Esophagus squamous epithelium (tissue), 5 donors: ENCODE measurements at regions not wholly inside any gene's neighbourhood (a gene's known extent, or its start where the extent isn't known, plus 50 kb on each side); places are given as distances from the start of the nearest gene placed in this dataset.

Source experiments
- DNase-seq: peaks from one replicate; lab custom pipeline; 2025; lab: John Stamatoyannopoulos, UW
- H3K27ac ChIP-seq, 4 donors: fragments of 200-600 bp; sonication (generic); one replicate each; pipeline ENCODE4 v1.5.1; 2016 to 2019; ENCODE audit warnings: mild to moderate bottlenecking in 1 of 4
- H3K27me3 ChIP-seq, 4 donors: fragments of 200-600 bp; sonication (generic); 1 replicate in 3 of 4; 2 replicates in 1 of 4; pipeline versions ENCODE4 v1.5.1 to v1.6.0; 2017 to 2021; ENCODE audit warnings: antibody characterized with exemption in 1 of 4
- H3K36me3 ChIP-seq, 3 donors: fragments of 200-600 bp; sonication (generic); one replicate each; pipeline ENCODE4 v1.5.1; 2016 to 2019
- H3K4me1 ChIP-seq, 3 donors: fragments of 200-600 bp; sonication (generic); one replicate each; pipeline ENCODE4 v1.5.1; 2017 to 2019
- H3K4me3 ChIP-seq, 4 donors: fragments of 200-600 bp; sonication (generic); 1 replicate in 3 of 4; 2 replicates in 1 of 4; pipeline ENCODE4 v1.5.1; 2016 to 2019; ENCODE audit warnings: mild to moderate bottlenecking in 2 of 4, moderate library complexity in 1 of 4
- H3K9me3 ChIP-seq, 3 donors: fragments of 200-600 bp; sonication (generic); one replicate each; pipeline ENCODE4 v1.5.1; 2016 to 2019
- POLR2A ChIP-seq, 4 donors: fragments of 450-650 bp; IDR thresholded peaks; one replicate each; pipeline ENCODE4 v1.6.1; 2017; ENCODE audit warnings: antibody characterized with exemption in 4 of 4, mild to moderate bottlenecking in 4 of 4, moderate library complexity in 3 of 4
- WGBS, 2 donors: methylation state at CpG; one replicate each; pipeline ENCODE4 v1.1.5; 2018; 5-methylcytosine and 5-hydroxymethylcytosine counted together
- intact Hi-C: fragments of 100-400 bp; cut with DNase I; formaldehyde crosslinking; loops from one replicate; pipeline ENCODE4 v1.15.0; 2022
- TF ChIP-seq, protein P1 (sequence below), 6 experiments: fragments of 450-650 bp in 4 of 6; fragments of 200-600 bp in 2 of 6; sonication (generic) in 2 of 6; IDR thresholded peaks; one replicate each; pipeline ENCODE4 v1.5.1; 2016 to 2019; ENCODE audit warnings: antibody characterized with exemption in 6 of 6, mild to moderate bottlenecking in 4 of 6, moderate library complexity in 4 of 6
- donor health status: DM: yes; HTN: yes; CAD: no.

DNA sequence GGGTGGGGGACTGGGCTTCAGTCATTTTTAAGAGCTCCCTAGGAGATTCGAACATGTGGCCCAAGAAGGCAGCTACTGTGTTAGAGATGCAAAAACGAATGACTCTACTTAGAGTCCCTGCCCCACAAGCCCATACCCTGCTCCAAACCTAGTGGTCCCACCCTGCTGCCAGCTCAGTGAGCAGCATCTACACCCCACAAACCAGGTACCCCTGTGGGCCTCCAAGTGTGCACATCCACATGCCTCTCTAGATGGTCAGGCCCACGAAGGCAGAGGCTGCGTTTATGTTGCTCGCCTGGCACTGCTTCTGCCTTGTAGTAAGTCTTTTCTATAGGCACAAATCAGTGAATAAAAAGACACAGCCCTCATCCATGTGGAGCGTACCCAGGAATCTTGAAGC lies 112.6 kb downstream of the PDCL3 start:
- no peak for TF ChIP-seq POLR2A (IDR thresholded peaks at IDR 0.05)
- no peaks in the 10 kb centered on the region for H3K36me3 ChIP-seq
- WGBS, 2 donors = 74 to 87% methylated on average over 5 of the region's 6 CpGs
- no peak for DNase-seq
- no peaks in the 10 kb centered on the region for H3K4me1 ChIP-seq
- no peak overlapping the region for H3K27ac ChIP-seq
- H3K27me3 ChIP-seq = no peaks in the 10 kb centered on the region
- no peaks in the 10 kb centered on the region for H3K9me3 ChIP-seq
- intact Hi-C loops = no loop called here
- no peak overlapping the region for H3K4me3 ChIP-seq

DNA sequence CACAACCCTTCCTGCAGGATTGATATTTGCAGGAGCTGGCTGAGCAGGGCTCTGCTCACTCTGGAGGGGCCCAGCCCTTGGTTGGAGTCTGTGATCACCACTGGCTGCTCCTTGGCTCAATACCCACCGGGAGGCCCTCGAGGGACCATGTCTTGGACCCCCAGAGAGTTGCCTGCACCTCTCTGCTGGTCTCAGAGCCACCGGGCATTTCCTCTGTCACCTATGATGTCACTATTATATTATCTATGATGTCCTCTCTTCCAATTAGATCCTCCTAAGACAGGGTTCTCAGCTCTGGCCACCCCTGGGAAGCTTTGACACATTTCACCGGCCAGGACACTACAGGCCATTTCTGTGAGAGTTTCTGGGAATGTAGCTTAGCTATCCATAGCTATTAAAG lies 113.1 kb downstream of the PDCL3 start:
- H3K27ac ChIP-seq = no peak overlapping the region
- 71 to 82% methylated on average over 1 to 4 of the region's 4 CpGs for WGBS, 2 donors
- intact Hi-C loops = no loop called here

DNA sequence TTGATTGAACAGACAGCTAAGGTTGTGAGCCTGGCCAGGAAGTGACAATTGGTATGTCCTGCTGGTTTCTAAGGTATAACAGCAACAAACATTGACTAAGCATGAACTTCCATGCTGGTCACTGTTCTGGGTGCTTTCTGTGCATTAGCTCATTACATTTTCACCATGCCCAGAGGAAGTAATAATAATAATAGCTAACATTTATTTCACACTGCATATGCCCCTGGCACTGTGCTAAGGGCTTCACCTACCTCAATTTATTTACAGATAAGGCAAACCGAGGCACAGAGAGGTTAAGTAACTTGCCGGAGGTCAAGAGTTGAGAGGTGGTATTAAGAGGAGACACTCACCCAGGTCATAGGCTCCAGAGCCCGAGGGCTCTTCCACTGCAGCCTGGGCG lies 113.6 kb downstream of the PDCL3 start:
- DNase-seq = no peak
- Histone ChIP-seq H3K9me3 (no peaks in the 10 kb centered on the region), H3K4me3 (no peak overlapping the region), H3K4me1 (no peaks in the 10 kb centered on the region), H3K27me3 (no peaks in the 10 kb centered on the region), H3K36me3 (no peaks in the 10 kb centered on the region), H3K27ac (no peak overlapping the region)
- 78 to 92% methylated on average over 4 of the region's 4 CpGs for WGBS, 2 donors
- intact Hi-C loops = no loop called here
- TF ChIP-seq, protein P1, sequence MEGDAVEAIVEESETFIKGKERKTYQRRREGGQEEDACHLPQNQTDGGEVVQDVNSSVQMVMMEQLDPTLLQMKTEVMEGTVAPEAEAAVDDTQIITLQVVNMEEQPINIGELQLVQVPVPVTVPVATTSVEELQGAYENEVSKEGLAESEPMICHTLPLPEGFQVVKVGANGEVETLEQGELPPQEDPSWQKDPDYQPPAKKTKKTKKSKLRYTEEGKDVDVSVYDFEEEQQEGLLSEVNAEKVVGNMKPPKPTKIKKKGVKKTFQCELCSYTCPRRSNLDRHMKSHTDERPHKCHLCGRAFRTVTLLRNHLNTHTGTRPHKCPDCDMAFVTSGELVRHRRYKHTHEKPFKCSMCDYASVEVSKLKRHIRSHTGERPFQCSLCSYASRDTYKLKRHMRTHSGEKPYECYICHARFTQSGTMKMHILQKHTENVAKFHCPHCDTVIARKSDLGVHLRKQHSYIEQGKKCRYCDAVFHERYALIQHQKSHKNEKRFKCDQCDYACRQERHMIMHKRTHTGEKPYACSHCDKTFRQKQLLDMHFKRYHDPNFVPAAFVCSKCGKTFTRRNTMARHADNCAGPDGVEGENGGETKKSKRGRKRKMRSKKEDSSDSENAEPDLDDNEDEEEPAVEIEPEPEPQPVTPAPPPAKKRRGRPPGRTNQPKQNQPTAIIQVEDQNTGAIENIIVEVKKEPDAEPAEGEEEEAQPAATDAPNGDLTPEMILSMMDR (IDR thresholded peaks at IDR 0.05) = no peak
- TF ChIP-seq POLR2A (IDR thresholded peaks at IDR 0.05) = no peak

More for the DNA sequence above, 113.1 kb downstream of the PDCL3 start:
- no peak overlapping the region for H3K4me3 ChIP-seq
- no peaks in the 10 kb centered on the region for H3K27me3 ChIP-seq
- no peaks in the 10 kb centered on the region for H3K36me3 ChIP-seq
- TF ChIP-seq POLR2A (IDR thresholded peaks at IDR 0.05) = no peak
- TF ChIP-seq, protein P1 (IDR thresholded peaks at IDR 0.05) = no peak
- no peaks in the 10 kb centered on the region for H3K4me1 ChIP-seq
- no peak for DNase-seq
- H3K9me3 ChIP-seq = no peaks in the 10 kb centered on the region

DNA sequence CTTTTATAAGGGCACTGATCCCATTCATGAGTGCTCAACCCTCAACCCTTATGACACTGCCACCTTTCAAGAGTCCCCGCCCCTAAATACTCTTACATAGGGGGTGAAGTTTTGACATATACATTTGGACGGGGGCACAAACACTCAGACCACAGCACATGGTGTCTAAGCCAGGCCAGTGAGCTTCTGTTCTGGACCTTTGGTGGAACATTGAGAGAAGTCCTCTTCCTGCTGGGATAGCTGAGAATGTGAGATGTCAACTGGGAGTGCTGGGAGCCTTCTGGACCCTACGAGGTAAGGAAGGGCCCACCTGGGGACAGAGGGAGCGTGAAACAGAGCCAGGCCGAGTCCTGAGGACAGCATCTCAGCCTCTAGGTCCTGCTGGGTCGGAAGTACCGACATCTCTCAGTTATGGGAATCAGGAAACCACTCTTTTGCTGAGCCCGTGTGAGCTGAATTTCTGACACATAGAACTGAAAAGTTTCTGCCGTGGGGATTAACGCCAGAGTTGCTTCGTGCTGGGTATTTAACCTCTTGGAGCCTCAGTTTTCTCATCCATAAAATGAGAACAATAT lies 114.9 kb downstream of the PDCL3 start:
- 79% methylated on average over 8 to 10 of the region's 11 CpGs for WGBS, 2 donors

DNA sequence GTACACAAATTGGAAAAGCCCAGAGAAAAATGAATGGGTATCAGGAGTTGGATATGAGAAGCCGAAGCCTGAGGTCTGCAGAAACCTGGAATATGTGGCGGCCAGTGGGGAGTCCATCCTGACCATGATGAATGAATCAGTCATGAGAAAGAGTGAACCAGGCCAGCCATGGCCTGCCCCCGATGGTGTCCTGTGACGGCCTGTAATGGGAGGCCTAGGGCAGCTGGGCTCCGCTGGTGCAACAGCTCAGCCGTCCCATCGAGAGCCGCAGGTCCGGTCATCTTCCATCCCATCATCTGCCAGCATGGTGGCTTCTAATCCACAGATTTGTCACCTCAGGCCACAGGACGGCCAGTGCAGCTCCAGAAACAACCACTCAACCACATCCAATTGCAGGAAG lies 116.4 kb downstream of the PDCL3 start:
- Histone ChIP-seq H3K4me3 (no peak overlapping the region), H3K36me3 (no peaks in the 10 kb centered on the region), H3K27ac (no peak overlapping the region), H3K9me3 (no peaks in the 10 kb centered on the region), H3K27me3 (no peaks in the 10 kb centered on the region), H3K4me1 (no peaks in the 10 kb centered on the region)
- intact Hi-C loops = no loop called here
- TF ChIP-seq, protein P1 (IDR thresholded peaks at IDR 0.05) = no peak
- no peak for TF ChIP-seq POLR2A (IDR thresholded peaks at IDR 0.05)
- 92 to 93% methylated on average over 4 to 8 of the region's 10 CpGs for WGBS, 2 donors
- no peak for DNase-seq

More for the DNA sequence above, 114.9 kb downstream of the PDCL3 start:
- Histone ChIP-seq H3K27me3 (no peaks in the 10 kb centered on the region), H3K4me3 (no peak overlapping the region), H3K27ac (no peak overlapping the region), H3K4me1 (no peaks in the 10 kb centered on the region), H3K36me3 (no peaks in the 10 kb centered on the region), H3K9me3 (no peaks in the 10 kb centered on the region)
- DNase-seq = no peak
- TF ChIP-seq, protein P1 (IDR thresholded peaks at IDR 0.05) = no peak
- TF ChIP-seq POLR2A (IDR thresholded peaks at IDR 0.05) = no peak
- intact Hi-C loops = no loop called here

DNA sequence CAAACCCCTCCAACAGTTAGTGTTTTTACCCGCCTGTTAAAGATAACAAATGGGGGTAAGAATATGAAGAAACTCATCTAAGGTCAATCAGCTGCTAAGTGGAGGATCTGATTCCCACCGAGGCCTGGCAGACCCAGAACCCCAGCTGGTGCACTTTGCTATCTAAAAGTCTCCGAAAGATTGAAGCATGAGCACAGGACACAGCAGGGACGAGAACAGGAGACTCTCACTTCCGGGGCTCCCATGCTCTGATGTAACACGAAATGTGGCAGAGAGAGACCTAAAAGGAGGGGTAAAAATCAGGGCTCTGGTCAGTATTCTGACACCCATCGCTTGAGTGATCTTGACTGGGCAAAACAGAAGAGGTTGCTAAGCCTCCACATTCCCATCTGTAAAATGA lies 119.7 kb downstream of the PDCL3 start:
- Histone ChIP-seq H3K27me3 (no peaks in the 10 kb centered on the region), H3K4me1 (no peaks in the 10 kb centered on the region), H3K4me3 (no peak overlapping the region), H3K36me3 (no peaks in the 10 kb centered on the region), H3K27ac (no peak overlapping the region), H3K9me3 (no peaks in the 10 kb centered on the region)
- DNase-seq = no peak
- 88% methylated on average over 6 to 7 of the region's 7 CpGs for WGBS, 2 donors
- TF ChIP-seq POLR2A (IDR thresholded peaks at IDR 0.05) = no peak
- TF ChIP-seq, protein P1 (IDR thresholded peaks at IDR 0.05) = no peak
- intact Hi-C loops = no loop called here
